PFSK-1 (cell line): ENCODE measurements at regions not wholly inside any gene's neighbourhood (a gene's known extent, or its start where the extent isn't known, plus 50 kb on each side); places are given as distances from the start of the nearest gene placed in this dataset.

ENCODE experiments used
- FOXP2 ChIP-seq: optimal IDR thresholded peaks from 2 replicates; pipeline ENCODE3; 2011; ENCODE audit warnings: borderline replicate concordance, control low read depth, inconsistent platforms; ENCODE audit not compliant: insufficient read depth; ENCODE audit errors: extremely low read length, extremely low read depth
- POLR2AphosphoS5 ChIP-seq: IDR thresholded peaks from 2 replicates; pipeline ENCODE4 v1.6.1; 2012; ENCODE audit warnings: low read depth, mild to moderate bottlenecking, control low read depth, low read length, moderate library complexity
- SIN3A ChIP-seq: IDR thresholded peaks from 2 replicates; pipeline ENCODE4 v1.6.1; 2012; ENCODE audit warnings: mild to moderate bottlenecking, low read length, moderate library complexity, borderline replicate concordance; ENCODE audit not compliant: insufficient read depth
- TAF1 ChIP-seq: IDR thresholded peaks from 2 replicates; pipeline ENCODE4 v1.6.1; 2012; ENCODE audit warnings: low read length, control low read depth, borderline replicate concordance; ENCODE audit not compliant: insufficient read depth
- TF ChIP-seq, protein P1 (sequence below), 2 experiments: IDR thresholded peaks; 2 replicates each; pipeline versions ENCODE4 v1.6.1 to v1.8.0; 2011 to 2012; ENCODE audit warnings: low read depth in 2 of 2, low read length in 2 of 2, control low read depth in 1 of 2, inconsistent platforms in 1 of 2, mild to moderate bottlenecking in 1 of 2, moderate library complexity in 1 of 2; ENCODE audit not compliant: insufficient read depth in 1 of 2

DNA sequence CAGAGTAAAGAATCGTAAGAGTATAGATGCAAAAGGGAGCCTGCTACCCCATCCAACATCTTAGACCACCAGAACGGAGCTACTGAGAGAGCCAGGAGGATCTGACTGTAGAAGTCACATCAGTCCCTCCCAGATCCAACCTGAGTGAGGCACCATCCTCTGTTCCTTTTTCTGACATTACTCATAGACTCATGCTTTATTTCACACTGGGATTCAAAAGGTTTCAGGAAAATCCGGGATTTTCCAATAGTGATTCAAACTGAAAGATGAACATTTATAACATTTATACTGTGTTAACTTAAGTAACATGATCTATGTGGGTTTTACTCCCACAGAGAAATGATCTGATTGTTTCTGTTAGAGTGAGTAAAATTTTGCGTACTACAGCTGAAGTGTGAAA, 868.6 kb upstream of the GJE1 start:
- TF ChIP-seq POLR2AphosphoS5: no peak
- TF ChIP-seq SIN3A: no peak
- TF ChIP-seq, protein P1, sequence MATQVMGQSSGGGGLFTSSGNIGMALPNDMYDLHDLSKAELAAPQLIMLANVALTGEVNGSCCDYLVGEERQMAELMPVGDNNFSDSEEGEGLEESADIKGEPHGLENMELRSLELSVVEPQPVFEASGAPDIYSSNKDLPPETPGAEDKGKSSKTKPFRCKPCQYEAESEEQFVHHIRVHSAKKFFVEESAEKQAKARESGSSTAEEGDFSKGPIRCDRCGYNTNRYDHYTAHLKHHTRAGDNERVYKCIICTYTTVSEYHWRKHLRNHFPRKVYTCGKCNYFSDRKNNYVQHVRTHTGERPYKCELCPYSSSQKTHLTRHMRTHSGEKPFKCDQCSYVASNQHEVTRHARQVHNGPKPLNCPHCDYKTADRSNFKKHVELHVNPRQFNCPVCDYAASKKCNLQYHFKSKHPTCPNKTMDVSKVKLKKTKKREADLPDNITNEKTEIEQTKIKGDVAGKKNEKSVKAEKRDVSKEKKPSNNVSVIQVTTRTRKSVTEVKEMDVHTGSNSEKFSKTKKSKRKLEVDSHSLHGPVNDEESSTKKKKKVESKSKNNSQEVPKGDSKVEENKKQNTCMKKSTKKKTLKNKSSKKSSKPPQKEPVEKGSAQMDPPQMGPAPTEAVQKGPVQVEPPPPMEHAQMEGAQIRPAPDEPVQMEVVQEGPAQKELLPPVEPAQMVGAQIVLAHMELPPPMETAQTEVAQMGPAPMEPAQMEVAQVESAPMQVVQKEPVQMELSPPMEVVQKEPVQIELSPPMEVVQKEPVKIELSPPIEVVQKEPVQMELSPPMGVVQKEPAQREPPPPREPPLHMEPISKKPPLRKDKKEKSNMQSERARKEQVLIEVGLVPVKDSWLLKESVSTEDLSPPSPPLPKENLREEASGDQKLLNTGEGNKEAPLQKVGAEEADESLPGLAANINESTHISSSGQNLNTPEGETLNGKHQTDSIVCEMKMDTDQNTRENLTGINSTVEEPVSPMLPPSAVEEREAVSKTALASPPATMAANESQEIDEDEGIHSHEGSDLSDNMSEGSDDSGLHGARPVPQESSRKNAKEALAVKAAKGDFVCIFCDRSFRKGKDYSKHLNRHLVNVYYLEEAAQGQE (IDR thresholded peaks at IDR 0.05; ENCODE audit: insufficient read depth in 1 of 2, low read depth in 2 of 2, low read length in 2 of 2): no peak
- TF ChIP-seq TAF1: no peak
- TF ChIP-seq FOXP2: no peak

DNA sequence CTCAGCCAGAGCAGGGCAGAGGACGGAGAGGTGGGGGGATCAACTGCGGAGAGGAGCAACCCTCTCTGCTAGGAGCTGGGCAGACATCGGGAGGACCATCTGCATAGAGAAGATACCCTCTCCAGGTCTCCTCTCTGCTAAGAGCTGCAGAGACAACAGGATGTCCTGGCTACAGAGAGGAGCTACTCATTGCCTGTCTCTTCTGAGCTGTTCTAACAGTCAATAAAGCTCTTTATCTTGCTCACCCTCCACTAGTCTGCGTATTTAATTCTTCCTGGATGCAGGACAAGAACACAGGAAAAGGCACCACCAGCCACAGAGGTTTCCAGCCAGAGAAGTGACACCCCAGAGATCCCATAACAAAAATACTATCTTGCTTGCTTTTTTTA, 871.1 kb upstream of the GJE1 start:
- TF ChIP-seq SIN3A (no peak), POLR2AphosphoS5 (no peak), FOXP2 (no peak), TAF1 (no peak)
- TF ChIP-seq, protein P1 (IDR thresholded peaks at IDR 0.05; ENCODE audit: insufficient read depth in 1 of 2, low read depth in 2 of 2, low read length in 2 of 2): no peak

DNA sequence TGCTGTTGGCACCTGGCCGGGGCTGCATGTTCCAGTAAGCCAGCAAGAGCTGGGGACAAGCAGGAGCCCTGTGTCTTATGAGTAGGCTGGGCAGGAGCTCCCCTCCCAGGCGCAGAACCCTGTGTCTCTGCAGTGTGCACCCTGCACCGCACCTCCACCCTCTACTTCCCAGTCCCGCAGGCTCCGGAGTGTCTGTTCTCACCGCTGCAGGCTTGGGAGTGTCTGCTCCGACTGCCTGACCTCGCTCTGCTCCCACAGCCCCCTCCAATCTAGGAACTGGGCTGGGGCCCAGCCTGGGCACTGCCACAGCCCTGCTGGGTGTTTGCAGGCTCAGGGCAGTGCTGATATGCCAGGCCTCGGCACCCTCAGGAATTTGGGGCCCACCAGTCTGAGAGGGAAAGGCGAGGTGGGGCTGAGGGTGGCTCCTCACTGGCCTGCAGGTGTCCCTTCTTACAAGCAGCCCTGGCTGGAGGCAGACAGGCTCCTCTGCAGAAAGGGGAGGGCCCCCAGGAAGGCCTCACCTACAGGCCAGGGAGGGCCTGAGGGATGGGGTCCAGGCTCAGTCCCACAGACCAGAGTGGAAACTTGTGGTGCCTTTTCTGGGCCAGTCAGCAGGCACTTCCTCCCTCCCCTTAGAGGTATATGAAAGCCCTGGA, 871.6 kb upstream of the GJE1 start:
- TF ChIP-seq FOXP2 (no peak), TAF1 (no peak), SIN3A (no peak), POLR2AphosphoS5 (no peak)
- TF ChIP-seq, protein P1 (IDR thresholded peaks at IDR 0.05; ENCODE audit: insufficient read depth in 1 of 2, low read depth in 2 of 2, low read length in 2 of 2): no peak

DNA sequence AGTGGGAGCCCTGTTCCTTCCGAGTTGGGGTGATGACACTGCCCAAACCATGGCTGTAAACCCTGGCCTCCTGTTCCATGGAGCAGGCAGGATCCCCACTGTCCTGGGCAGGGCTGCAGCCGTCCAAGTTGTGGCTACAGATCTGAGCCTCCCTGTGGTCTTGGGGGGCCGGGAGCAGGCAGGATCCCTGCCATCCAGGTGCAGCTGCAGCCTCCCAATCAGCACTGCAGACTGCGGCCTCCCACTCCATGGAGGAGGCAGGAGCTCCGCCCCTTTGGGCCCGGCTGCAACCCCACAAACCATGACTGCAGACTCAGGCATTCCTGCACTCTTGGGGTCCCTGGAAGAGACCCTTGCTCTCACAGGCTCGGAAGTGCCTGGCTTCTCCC, 872.1 kb upstream of the GJE1 start:
- TF ChIP-seq POLR2AphosphoS5 (no peak), FOXP2 (no peak), SIN3A (no peak), TAF1 (no peak)
- TF ChIP-seq, protein P1 (IDR thresholded peaks at IDR 0.05; ENCODE audit: insufficient read depth in 1 of 2, low read depth in 2 of 2, low read length in 2 of 2): no peak

DNA sequence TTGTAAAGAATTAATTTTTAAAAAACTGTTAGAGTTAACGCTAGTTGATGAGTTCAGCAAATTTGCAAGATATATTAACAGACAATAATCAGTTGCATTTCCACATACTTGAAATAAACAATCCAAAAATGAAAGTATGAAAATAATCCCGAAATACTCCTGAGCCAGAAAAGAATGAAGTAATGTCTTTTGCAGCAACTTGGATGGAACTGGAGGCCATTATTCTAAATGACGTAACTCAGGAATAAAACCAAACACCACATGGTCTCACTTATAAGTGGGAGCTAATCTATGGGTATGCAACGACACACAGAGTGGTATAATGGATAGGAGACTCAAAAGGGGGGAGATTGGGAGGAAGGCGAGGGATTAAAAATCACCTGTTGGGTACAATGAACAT, 872.9 kb upstream of the GJE1 start:
- no peak for TF ChIP-seq SIN3A

DNA sequence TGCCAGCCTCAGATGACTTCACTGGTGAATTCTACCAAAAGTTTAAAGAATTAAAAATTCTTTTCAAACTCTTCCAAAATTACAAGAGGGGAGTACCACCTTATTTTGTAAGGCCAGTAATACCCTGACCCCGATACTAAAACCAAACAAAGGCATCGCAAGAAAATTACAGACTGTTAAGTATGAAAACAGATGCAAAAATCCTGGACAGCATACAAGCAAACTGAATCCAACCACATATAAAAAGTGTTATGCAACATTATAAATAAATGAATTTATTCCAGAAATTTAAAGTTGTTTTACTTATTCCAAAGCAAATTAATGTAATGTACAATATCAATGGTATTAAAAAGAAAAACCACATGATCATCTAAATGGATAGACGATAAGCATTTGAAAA, 873.6 kb upstream of the GJE1 start:
- TF ChIP-seq, protein P1 (IDR thresholded peaks at IDR 0.05; ENCODE audit: insufficient read depth in 1 of 2, low read depth in 2 of 2, low read length in 2 of 2): no peak
- TF ChIP-seq TAF1 (no peak), POLR2AphosphoS5 (no peak), SIN3A (no peak), FOXP2 (no peak)
